Thoracic aorta (tissue), 2 donors: ENCODE measurements at regions not wholly inside any gene's neighbourhood (a gene's known extent, or its start where the extent isn't known, plus 50 kb on each side); places are given as distances from the start of the nearest gene placed in this dataset.
"Not testable (repeated sequence)": the region's sequence is repeated elsewhere in the genome, so short reads cannot be mapped to it uniquely, and the experiment has no call there.

Experiments
- ATAC-seq: fragments of 150-250 bp; one replicate; pipeline ENCODE4 v1.8.0; 2017; ENCODE audit warnings: low read depth; ENCODE audit not compliant: insufficient number of reproducible peaks, low FRiP score
- DNase-seq: peaks from one replicate; pipeline ENCODE4 v3.0.0-alpha.2; 2020; ENCODE audit warnings: low spot score
- H3K27ac ChIP-seq, 2 donors: fragments of 200-600 bp; sonication (generic); 1 replicate in 1 of 2; 2 replicates in 1 of 2; pipeline ENCODE4 v1.5.1; 2016; ENCODE audit warnings: mild to moderate bottlenecking in 2 of 2, moderate library complexity in 2 of 2
- H3K27me3 ChIP-seq: fragments of 200-600 bp; sonication (generic); replicated peaks from 2 replicates; pipeline ENCODE4 v1.6.0; 2016; ENCODE audit warnings: mild to moderate bottlenecking; ENCODE audit not compliant: insufficient read depth
- H3K36me3 ChIP-seq: fragments of 200-600 bp; sonication (generic); one replicate; pipeline ENCODE4 v1.5.1; 2016
- H3K4me1 ChIP-seq, 2 donors: fragments of 200-600 bp; sonication (generic); 1 replicate in 1 of 2; 2 replicates in 1 of 2; pipeline versions ENCODE4 v1.5.1 to v1.6.0; 2016; ENCODE audit warnings: low read depth in 2 of 2, mild to moderate bottlenecking in 1 of 2; ENCODE audit not compliant: control insufficient read depth in 1 of 2
- H3K4me3 ChIP-seq: fragments of 200-600 bp; sonication (generic); 2 replicates; pipeline ENCODE4 v1.5.1; 2016; ENCODE audit warnings: mild to moderate bottlenecking
- H3K9me3 ChIP-seq: fragments of 200-600 bp; sonication (generic); 2 replicates; pipeline ENCODE4 v1.5.1; 2016
- TF ChIP-seq, protein P1 (sequence below): fragments of 200-600 bp; sonication (generic); IDR thresholded peaks from one replicate; pipeline ENCODE4 v1.5.1; 2019; ENCODE audit warnings: antibody characterized with exemption

GRCh38 chr11:81245791-81246190 is 1487.9 kb downstream of the FAM181B start:
- Histone ChIP-seq H3K27ac (no peak overlapping the region), H3K9me3 (no peaks in the 10 kb centered on the region), H3K27me3 (no peaks in the 10 kb centered on the region), H3K36me3 (no peaks in the 10 kb centered on the region), H3K4me1 (no peaks in the 10 kb centered on the region), H3K4me3 (no peak overlapping the region)
- ATAC-seq (no peak), DNase-seq (no peak)
- TF ChIP-seq, protein P1, sequence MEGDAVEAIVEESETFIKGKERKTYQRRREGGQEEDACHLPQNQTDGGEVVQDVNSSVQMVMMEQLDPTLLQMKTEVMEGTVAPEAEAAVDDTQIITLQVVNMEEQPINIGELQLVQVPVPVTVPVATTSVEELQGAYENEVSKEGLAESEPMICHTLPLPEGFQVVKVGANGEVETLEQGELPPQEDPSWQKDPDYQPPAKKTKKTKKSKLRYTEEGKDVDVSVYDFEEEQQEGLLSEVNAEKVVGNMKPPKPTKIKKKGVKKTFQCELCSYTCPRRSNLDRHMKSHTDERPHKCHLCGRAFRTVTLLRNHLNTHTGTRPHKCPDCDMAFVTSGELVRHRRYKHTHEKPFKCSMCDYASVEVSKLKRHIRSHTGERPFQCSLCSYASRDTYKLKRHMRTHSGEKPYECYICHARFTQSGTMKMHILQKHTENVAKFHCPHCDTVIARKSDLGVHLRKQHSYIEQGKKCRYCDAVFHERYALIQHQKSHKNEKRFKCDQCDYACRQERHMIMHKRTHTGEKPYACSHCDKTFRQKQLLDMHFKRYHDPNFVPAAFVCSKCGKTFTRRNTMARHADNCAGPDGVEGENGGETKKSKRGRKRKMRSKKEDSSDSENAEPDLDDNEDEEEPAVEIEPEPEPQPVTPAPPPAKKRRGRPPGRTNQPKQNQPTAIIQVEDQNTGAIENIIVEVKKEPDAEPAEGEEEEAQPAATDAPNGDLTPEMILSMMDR = no peak

DNA sequence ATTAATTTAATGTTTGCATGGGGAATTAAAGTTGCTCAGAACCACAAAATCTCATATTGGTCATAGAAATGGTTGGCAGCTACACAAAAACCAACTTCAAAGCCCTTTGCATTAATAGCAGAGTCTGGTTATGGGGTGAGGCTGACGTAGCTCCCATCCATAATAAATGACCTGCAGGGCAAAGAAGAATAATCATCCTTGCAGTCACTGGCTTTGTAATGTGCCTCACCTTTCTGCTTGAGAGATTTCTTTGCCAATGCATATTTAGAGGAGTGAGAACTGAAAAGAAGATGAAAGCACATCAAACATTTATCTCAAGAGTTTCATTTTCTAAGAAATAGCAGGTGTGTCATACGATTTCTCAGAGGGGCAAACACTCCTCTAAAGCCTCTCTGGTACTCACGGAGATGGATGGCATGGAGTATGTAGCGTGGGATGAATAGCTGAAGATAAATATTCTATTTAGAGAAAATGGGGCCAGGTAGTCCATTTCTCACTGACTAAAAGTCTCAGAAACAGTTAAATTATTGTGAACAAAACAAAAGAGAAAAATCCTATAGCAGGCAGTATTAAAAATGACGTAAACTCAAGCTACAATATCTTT is 1491.9 kb downstream of the FAM181B start:
- DNase-seq = no peak
- no peak overlapping the region for H3K4me3 ChIP-seq
- TF ChIP-seq, protein P1 = no peak
- no peak for ATAC-seq
- H3K36me3 ChIP-seq = no peaks in the 10 kb centered on the region
- H3K27ac ChIP-seq = no peak overlapping the region
- H3K27me3 ChIP-seq = no peaks in the 10 kb centered on the region
- H3K9me3 ChIP-seq = no peaks in the 10 kb centered on the region
- H3K4me1 ChIP-seq = no peaks in the 10 kb centered on the region

DNA sequence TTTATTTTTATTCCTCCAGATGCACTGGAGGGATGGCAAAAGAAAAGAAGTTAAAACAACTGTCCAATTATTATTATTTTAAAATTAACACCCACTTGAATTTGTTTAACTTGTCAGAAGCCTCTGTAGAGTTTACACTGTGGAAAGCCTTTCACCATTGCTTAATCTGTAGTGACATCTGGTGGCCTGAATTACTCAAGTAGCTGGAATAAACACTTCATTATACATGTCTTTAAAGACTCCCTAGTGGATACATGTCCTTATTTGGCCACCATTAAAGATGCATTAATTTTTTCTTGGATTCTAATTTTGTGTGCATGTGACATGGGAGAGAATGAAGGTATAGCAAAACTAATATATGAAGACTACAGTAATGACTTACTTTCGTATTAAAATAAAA is 1496.5 kb downstream of the FAM181B start:
- TF ChIP-seq, protein P1 = no peak
- ATAC-seq = no peak
- no peaks in the 10 kb centered on the region for H3K36me3 ChIP-seq
- H3K4me3 ChIP-seq = no peak overlapping the region
- no peaks in the 10 kb centered on the region for H3K9me3 ChIP-seq
- H3K27ac ChIP-seq = no peak overlapping the region
- H3K4me1 ChIP-seq = no peaks in the 10 kb centered on the region
- no peaks in the 10 kb centered on the region for H3K27me3 ChIP-seq
- DNase-seq = no peak

GRCh38 chr11:81227409-81227808 is 1506.3 kb downstream of the FAM181B start:
- not testable (repeated sequence) for H3K27ac ChIP-seq, H3K9me3 ChIP-seq, H3K27me3 ChIP-seq, ATAC-seq, DNase-seq, H3K4me3 ChIP-seq, H3K36me3 ChIP-seq, H3K4me1 ChIP-seq

DNA sequence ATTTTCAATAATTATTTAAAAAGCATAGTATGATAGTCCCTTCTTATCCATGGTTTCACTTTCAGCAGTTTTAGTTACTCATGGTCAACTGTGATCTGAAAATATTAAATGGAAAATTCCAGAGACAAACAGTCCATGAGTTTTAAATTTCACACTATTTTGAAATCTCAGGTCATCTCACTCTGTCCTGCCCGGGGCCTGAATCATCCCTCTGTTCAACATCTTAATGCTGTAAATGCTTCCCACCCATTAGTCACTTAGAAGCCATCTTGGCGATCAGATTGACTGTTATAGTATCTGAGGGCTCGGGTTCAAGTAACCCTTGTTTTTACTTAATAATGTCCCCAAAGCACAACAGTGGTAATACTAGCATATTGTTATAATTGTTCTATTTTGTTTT is 1509.3 kb downstream of the FAM181B start:
- Histone ChIP-seq H3K36me3 (no peaks in the 10 kb centered on the region), H3K4me1 (no peaks in the 10 kb centered on the region), H3K4me3 (no peak overlapping the region), H3K9me3 (no peaks in the 10 kb centered on the region), H3K27me3 (no peaks in the 10 kb centered on the region), H3K27ac (no peak overlapping the region)
- ATAC-seq (no peak), DNase-seq (no peak)
- TF ChIP-seq, protein P1 = no peak

DNA sequence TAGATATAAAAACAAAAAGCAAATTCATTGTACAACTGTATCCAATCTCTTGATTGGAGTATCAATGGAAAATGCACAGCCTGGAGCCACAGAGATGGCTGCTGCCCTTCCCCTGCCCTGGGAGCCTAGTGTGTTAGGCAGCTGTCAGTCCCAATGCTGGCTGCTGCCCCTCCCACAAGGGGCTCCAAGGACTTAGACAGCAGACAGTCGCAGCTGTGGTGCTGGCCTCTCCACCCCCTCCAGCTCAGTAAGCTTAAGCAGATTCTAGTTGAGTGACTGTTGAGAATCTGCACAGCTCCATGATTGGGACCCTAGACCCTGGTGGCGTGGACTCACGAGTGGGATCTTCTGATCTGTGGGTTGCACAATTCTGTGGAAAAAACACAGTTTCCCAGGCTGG is 1511.2 kb downstream of the FAM181B start:
- no peak for DNase-seq
- TF ChIP-seq, protein P1 = no peak
- Histone ChIP-seq H3K4me3 (no peak overlapping the region), H3K27me3 (no peaks in the 10 kb centered on the region), H3K36me3 (no peaks in the 10 kb centered on the region), H3K27ac (no peak overlapping the region), H3K4me1 (no peaks in the 10 kb centered on the region), H3K9me3 (no peaks in the 10 kb centered on the region)
- ATAC-seq = no peak
